Erythroblast (primary cell): ENCODE measurements at regions not wholly inside any gene's neighbourhood (a gene's known extent, or its start where the extent isn't known, plus 50 kb on each side); places are given as distances from the start of the nearest gene placed in this dataset.
"Not testable (repeated sequence)": the region's sequence is repeated elsewhere in the genome, so short reads cannot be mapped to it uniquely, and the experiment has no call there.

Experiments used
- DNase-seq, 2 experiments: peaks; one replicate each; lab custom pipeline; 2025; lab: John Stamatoyannopoulos, UW
- GATA1 ChIP-seq: IDR thresholded peaks from 2 replicates; pipeline ENCODE4 v1.6.1; 2011; ENCODE audit warnings: low read depth, mild to moderate bottlenecking, control low read depth, low read length, moderate library complexity
- POLR2A ChIP-seq: IDR thresholded peaks from 2 replicates; pipeline ENCODE4 v1.6.1; 2011; ENCODE audit warnings: mild to moderate bottlenecking, low read length

GRCh38 chr6:141809901-141810300 is 322.8 kb upstream of the GJE1 start:
- no peak for DNase-seq
- no peak for TF ChIP-seq POLR2A
- TF ChIP-seq GATA1: no peak

DNA sequence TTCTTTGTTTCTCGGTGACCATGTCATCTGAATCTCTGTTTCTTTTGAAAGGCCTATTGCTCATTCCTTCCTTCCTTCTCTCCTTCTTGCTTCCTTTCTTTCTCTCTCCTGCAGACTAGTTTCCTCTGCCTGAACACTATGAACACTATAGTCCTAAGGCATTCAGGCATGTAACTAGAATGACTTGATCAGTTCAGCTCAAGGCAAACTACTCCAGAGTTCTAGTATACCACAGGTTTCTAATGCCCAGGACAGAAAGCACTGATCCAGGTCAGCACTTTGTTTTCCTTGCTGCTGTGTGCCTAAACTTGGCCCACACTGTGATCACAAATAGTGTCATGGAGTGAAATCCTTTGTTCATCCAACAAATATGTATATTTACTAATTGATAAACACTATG is 324.1 kb upstream of the GJE1 start:
- DNase-seq: no peak
- TF ChIP-seq GATA1: no peak
- no peak for TF ChIP-seq POLR2A

DNA sequence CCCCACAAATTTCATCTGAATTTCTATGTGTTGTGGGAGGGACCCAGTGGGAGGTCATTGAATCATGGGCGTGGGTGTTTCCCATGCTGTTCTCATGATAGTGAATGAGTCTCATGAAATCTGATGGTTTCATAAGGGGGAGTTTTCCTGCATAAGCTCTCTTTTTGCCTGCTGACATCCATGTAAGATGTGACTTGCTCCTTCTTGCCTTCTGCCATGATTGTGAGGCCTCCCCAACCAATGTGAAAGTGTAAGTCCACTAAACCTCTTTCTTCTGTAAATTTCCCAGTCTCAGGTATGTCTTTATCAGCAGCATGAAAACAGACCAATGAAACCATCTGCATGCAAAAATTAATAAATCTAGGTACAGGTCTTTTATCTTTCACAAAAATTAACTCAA is 331.8 kb upstream of the GJE1 start:
- DNase-seq: not testable (repeated sequence)

DNA sequence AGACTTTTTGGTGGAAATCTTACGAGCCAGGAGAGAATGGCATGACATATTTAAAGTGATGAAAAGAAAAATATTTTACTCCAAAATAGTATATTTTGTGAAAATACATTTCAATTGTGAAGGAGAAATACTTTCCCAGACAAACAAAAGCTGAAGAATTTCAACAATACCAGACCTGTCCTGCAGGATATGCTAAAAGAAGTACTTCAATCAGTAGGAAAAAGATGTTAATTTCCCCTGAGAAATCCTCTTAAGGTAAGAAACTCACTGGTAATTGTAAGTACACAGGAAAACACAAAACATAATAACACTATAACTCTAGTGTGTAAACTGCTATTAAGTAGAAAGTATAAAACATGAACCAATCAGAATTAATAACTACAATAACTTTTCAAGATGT is 341.8 kb upstream of the GJE1 start:
- no peak for DNase-seq
- TF ChIP-seq GATA1 (no peak), POLR2A (no peak)

- TF ChIP-seq POLR2A: no peak
- no peak for TF ChIP-seq GATA1
- no peak for DNase-seq
These were observed 344.6 kb upstream of the GJE1 start for GRCh38 chr6:141788096-141788495.

- TF ChIP-seq POLR2A (no peak), GATA1 (no peak)
These were observed 349.1 kb upstream of the GJE1 start for GRCh38 chr6:141783585-141783984.

GRCh38 chr6:141780296-141780695 is 352.4 kb upstream of the GJE1 start:
- DNase-seq: no peak
- TF ChIP-seq POLR2A (no peak), GATA1 (no peak)

More at GRCh38 chr6:141783585-141783984, 349.1 kb upstream of the GJE1 start:
- DNase-seq: no peak

GRCh38 chr6:141764388-141764787 is 368.3 kb upstream of the GJE1 start:
- TF ChIP-seq POLR2A (no peak), GATA1 (no peak)
- DNase-seq: no peak

DNA sequence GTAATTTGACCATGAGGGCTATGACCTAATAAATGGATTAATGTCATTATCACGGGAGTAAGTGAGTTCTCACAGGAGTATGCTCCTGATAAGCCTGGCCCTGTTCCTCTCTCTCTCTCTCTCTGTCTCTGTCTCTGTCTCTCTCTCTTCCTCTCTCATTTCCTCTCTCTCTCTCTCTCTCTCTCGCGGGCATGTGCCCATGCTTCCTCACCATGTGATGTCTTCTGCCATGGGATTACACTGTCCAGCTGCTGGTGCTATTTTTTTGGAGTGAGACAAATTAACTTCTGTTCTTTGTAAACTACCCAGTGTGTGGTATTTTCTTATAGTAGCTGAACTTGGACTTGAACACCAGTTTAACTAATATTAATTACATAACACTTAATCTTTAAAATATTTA is 374.3 kb upstream of the GJE1 start:
- TF ChIP-seq GATA1 (no peak), POLR2A (no peak)
- DNase-seq: no peak

DNA sequence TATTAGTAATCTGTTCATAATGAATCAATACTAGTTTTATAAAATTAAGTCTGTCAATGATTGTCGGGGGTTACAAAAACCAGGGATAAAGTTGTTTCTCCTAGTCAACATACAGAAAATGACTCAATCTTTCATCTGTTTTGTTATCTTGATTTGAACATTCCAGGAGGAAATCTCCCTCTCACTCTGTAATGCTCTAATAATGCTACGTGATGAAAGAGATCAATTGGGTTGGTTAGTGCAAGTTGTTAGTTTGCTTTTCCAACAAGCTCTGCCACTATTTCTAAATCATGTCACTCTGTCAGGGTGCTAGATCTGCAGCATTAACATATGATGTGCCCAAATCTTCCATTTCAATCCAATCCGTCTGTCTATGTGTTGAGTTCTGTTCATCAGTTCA is 379.5 kb upstream of the GJE1 start:
- no peak for DNase-seq
- TF ChIP-seq POLR2A (no peak), GATA1 (no peak)

DNA sequence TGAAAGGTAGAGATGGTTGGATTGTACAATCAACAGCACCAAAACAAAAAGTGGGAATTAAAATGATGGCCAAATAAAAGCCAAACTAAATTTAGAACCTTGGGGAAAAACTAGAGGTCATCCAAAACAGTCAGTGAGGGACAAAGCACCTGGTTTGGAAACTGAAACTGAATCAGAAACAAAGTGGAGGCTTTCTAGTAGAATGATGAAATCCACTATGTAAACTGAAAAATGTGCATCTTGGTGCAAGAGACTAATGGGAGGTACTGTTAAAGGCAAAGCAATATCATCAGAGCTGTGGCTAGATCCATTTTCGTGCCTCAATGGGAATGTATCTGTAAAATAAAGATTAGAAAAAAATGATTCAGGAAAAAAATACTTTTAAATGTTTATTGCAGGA is 380.0 kb upstream of the GJE1 start:
- no peak for DNase-seq
- TF ChIP-seq POLR2A (no peak), GATA1 (no peak)

GRCh38 chr6:141746324-141746723 is 386.4 kb upstream of the GJE1 start:
- DNase-seq: not testable (repeated sequence)

GRCh38 chr6:141744971-141745370 is 387.8 kb upstream of the GJE1 start:
- TF ChIP-seq GATA1: no peak
- TF ChIP-seq POLR2A: no peak
- no peak for DNase-seq

GRCh38 chr6:141744194-141744925 is 388.4 kb upstream of the GJE1 start:
- no peak for DNase-seq
- TF ChIP-seq POLR2A: no peak
- no peak for TF ChIP-seq GATA1

DNA sequence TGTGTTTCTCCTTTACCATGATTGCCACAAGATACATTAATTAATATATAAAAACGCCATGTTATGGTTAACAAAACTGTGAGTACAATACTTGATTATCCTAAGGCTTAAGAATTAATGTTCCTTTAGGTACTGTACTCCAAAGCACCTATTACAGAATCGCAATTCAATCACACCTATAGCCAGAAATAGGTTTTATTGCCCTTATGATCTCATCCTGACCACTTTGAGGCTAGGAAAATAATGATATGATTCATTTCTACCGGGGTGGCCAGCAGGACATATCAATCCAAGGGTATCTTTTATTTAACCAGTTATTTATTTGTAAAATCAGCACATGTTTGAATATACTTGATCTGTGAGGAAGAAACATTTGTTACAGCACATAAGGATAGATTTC is 396.6 kb upstream of the GJE1 start:
- DNase-seq: no peak
- TF ChIP-seq POLR2A (no peak), GATA1 (no peak)

- no peak for DNase-seq
- TF ChIP-seq GATA1: no peak
- no peak for TF ChIP-seq POLR2A
These were observed 397.6 kb upstream of the GJE1 start for GRCh38 chr6:141735126-141735525.
